IPS-NIHi7 (cell line): ENCODE measurements at regions not wholly inside any gene's neighbourhood (a gene's known extent, or its start where the extent isn't known, plus 50 kb on each side); places are given as distances from the start of the nearest gene placed in this dataset.

Experiments used
- DNase-seq: peaks from one replicate; pipeline ENCODE4 v3.0.0; 2012; ENCODE audit warnings: mixed read lengths; ENCODE audit errors: extremely low spot score

DNA sequence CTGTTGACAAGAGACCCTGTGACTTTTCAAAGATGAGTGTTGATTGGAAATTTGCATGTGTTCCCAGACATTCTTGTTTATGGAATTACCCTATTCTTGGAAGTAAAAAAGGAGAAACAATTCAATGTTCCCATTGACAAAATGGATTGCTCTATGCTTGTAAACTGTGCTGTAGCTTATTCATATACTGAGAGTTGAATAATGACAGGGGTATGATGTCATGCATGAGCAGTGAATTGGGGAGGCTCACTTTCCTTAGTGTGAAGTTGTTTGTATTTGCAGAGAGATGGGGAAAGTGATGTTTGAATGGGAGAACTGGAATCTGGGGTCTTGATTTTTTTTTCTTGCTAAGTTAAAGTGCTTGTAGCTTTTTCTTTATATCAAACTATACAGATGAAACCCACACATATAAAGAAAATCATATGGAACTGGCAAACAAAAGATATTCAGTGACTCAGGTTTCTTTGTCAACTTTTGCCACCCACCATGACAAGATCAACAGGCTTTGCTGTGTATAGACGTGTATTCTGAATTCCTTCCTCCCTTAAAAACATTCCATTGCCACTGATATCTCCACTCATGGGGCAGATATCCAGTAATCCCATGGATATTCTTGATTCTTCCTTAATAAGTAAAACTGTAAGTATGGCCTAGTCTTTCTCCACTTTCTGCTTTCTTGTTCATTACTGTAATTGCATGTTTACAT lies 97.8 kb upstream of the JAG1 start:
- no peak for DNase-seq

DNA sequence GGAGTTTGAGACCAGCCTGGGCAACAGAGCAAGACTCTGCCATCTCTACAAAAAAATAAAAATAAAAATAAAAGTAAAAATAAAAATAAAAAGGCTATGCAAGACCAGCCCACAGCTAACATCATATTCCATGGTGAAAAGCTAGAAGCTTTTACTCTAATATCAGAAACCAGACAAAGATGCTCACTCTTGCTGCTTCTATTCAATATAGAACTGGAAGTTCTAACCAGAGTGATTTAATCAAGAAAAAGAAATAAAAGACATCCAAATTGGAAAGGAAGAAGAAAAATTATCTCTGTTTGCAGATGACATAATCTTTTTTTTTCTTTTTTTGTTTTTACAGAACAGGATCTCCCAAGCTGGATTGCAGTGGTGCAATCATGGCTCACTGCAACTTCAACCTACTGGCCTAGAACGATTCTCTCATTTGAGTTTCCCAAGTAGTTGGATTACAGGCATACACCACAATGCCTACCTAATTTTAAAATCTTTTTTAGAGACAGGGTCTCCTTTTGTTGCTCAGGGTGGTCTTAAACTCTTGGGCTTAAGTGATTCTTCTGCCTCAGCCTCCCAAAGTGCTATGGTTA lies 100.7 kb upstream of the JAG1 start:
- DNase-seq: no peak

DNA sequence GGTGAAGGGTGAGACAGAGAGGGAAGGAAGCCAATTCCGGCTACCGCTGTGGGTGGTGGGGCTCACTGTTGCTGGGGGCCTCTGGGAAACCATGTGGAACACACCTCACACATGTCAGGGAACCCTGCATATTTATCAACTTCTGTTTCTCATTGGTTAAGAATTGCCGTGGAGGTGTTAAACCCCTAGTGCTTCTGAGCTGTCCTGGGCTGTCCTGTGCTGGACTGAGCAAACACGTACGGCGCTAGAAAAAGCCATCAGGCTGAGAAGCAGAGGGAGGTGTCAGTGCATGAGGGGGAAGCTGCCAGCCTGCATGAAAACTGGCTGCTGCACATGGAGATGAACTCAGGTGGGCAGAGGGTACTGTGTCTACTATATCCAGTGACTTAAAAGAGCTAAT lies 103.9 kb upstream of the JAG1 start:
- DNase-seq: no peak

- no peak for DNase-seq
Measured at GRCh38 chr20:10779911-10780310, 106.1 kb upstream of the JAG1 start.

DNA sequence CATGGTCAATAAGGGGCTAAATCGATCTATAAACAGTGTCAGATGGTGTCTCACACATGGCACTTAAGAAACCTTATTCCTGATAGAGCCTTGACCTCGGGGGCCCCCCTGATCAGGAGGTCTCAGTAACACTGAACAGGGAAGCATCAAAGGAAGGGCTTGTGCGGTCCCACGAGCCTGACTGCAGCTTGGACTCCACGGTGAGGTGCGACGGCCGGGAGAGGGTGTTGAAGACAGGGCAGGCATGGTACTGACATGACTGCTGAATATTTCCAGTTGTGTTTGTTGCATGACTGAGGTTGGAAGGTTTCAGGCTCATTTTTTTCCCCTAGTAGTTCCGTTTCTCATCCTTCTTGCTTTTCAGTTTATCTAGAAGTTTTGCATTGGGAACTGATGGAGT lies 107.1 kb upstream of the JAG1 start:
- DNase-seq: no peak

DNA sequence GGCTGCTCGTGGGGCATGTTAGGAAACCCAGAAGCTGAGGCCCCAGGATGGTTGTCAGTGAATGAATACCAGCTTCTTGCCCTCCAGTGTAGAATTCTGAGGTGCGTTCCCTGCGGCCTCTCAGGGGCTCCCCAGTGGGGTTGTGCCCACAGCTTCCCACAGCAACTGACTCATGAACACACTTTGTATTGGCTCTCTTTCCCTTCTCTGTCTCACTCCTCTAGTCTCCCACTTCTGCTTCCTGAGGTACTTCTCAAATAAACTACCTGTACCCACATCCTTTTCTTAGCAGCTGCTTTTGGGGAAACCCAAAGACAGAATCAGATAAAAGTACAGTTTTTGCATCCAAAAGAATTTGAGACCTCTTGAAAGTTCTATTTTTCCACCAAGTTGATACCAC lies 107.7 kb upstream of the JAG1 start:
- DNase-seq: no peak

DNA sequence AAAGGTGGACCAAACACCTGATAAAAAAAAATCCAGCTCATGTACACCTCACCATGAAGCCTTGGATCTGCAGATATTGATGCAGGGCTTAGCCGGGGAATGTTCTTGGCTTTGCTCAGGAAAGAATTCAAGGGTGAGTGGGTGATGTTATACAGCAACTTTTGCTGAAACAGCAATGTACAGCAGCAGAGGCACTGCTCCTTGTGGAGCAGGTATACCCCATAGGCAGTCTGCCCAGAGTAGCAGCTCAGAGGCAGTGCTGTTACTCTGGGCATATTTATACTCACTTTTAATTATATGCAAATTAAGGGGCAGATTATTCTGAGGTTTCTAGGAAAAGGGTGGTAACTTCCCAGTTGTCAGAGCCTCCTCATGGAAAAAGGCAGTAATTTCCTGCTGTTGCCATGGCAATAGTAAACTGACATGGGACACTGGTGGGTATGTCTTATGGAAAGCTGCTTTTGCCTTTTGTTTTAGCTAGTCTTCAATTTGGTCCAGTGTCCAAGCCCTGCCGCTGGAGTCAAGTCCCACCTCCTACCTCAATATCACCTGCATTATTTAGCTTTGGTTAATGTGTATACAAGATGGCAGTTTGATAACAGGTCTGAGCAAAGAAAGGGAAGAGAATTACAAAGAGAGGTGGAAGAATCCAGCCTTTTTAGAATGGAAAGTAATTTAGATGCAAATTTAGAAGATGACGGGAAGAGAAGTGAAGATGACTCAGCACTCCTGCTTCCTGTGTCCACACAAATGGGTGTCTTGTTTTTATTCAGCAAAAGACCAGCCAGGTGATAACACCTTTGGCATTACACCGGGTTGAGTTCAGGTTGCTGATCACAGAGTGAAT lies 110.1 kb upstream of the JAG1 start:
- no peak for DNase-seq

GRCh38 chr20:10784554-10785183 lies 110.9 kb upstream of the JAG1 start:
- DNase-seq: no peak

DNA sequence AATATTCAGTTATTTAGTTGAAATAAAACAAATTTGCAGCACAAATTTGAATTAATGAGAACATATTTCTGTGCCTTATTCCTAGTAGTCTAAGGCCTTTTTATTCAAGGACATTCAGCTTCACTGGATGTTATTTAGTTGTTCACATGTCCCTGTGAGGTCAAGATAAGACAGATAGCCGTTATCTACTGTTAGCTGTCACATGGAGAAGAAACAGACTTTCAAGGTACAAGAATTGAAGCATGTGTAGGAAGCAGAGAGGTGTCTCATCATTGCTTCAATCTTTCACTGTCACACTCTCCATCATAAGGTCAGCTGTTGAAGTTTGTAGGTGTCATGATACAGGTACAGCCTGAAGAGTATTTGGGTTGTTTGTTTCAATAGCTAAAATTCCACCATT lies 112.9 kb upstream of the JAG1 start:
- DNase-seq: no peak

DNA sequence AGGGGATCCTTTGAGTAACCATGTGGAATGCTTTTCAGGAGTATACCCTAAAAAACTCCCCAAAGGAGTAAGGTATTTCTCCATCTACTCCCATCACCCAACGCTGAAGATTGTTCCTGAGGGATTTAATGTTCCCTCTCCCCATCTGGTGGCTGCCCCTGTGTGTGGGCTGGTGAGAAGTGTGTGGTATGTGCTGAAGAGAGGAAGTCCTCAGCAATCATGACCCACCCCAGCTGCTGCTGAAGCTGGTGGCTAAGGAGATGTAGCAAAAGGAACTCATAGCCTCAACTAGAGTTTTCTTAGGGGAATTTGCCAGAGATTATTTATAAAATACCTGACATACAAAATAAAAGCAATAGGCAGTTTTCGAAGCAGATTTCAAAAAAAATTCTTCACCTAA lies 114.3 kb upstream of the JAG1 start:
- no peak for DNase-seq

GRCh38 chr20:10788877-10789276 lies 115.1 kb upstream of the JAG1 start:
- DNase-seq: no peak

- no peak for DNase-seq
Measured at GRCh38 chr20:10789386-10789785, 115.6 kb upstream of the JAG1 start.

- DNase-seq: no peak
Measured at GRCh38 chr20:10790013-10790412, 116.2 kb upstream of the JAG1 start.

GRCh38 chr20:10792291-10792690 lies 118.5 kb upstream of the JAG1 start:
- DNase-seq: no peak

GRCh38 chr20:10793766-10794165 lies 120.0 kb upstream of the JAG1 start:
- no peak for DNase-seq

GRCh38 chr20:10794765-10795164 lies 121.0 kb upstream of the JAG1 start:
- DNase-seq: no peak

DNA sequence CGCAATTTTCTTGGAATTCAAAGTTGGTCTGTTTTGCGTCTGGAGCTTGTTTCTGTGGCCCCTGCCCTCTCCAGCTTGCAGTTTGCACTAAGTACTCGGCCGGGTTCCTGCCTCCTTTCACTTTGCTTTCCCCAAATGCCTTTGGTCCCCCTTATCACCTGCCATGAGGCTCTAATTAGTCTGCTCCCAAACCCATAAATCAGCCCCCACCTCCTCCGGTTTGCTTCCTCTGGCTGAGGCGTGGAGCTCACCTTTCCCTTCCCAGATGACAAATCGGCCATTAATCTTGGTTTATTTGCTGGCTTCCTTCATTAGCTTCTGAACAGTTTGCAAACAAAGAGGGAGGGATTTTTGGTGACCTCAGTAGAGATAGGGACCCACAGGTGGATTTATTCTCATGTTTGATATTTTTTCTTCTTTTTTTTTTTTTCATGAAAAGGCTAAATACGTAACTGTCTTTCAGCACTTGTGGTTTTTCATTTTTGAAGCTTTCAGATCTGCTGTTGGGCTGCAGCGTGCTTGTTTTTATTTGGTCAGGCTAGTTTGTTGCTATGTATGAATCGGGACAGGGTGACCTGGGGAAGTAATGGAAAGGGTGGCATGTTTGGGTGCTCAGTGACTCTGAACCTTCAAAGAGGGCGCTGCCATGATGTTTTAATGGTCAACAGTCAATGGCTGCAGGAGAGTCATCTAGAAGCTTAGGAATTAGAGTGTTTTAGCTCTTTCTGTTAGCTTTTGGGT lies 121.7 kb upstream of the JAG1 start:
- no peak for DNase-seq

- no peak for DNase-seq
Measured at GRCh38 chr20:10798811-10799210, 125.0 kb upstream of the JAG1 start.

GRCh38 chr20:10799735-10800134 lies 125.9 kb upstream of the JAG1 start:
- DNase-seq: no peak

- DNase-seq: no peak
Measured at GRCh38 chr20:10800288-10800687, 126.5 kb upstream of the JAG1 start.

- DNase-seq: no peak
Measured at GRCh38 chr20:10802236-10802635, 128.4 kb upstream of the JAG1 start.

- DNase-seq: no peak
Measured at GRCh38 chr20:10805764-10806163, 132.0 kb upstream of the JAG1 start.
